HUDEP-2 (cell line): ENCODE measurements at regions not wholly inside any gene's neighbourhood (a gene's known extent, or its start where the extent isn't known, plus 50 kb on each side); places are given as distances from the start of the nearest gene placed in this dataset.

Experiments used
- DNase-seq, 76 experiments: peaks; one replicate each; lab custom pipeline; 2025; ENCODE audit not compliant: unreplicated experiment in 76 of 76; lab: John Stamatoyannopoulos, UW

GRCh38 chr11:69364921-69365320 lies 71.0 kb downstream of the MYEOV start:
- DNase-seq: no peak

- DNase-seq: no peak
Observed at GRCh38 chr11:69365558-69365957, 71.6 kb downstream of the MYEOV start.

GRCh38 chr11:69366591-69366990 lies 72.6 kb downstream of the MYEOV start:
- no peak for DNase-seq

- no peak for DNase-seq
Observed at GRCh38 chr11:69367211-69367964, 73.4 kb downstream of the MYEOV start.

- DNase-seq: no peak
Observed at GRCh38 chr11:69368119-69368880, 74.3 kb downstream of the MYEOV start.

GRCh38 chr11:69369210-69369825 lies 75.4 kb downstream of the MYEOV start:
- DNase-seq: no peak

- DNase-seq: no peak
Observed at GRCh38 chr11:69369945-69370344, 76.0 kb downstream of the MYEOV start.

GRCh38 chr11:69370984-69371709 lies 77.2 kb downstream of the MYEOV start:
- no peak for DNase-seq

GRCh38 chr11:69371731-69372588 lies 78.0 kb downstream of the MYEOV start:
- no peak for DNase-seq

GRCh38 chr11:69372589-69373250 lies 78.8 kb downstream of the MYEOV start:
- DNase-seq: no peak

- DNase-seq: no peak
Observed at GRCh38 chr11:69373251-69373635, 79.3 kb downstream of the MYEOV start.

GRCh38 chr11:69374110-69374945 lies 80.4 kb downstream of the MYEOV start:
- DNase-seq: peak in 2 of 76 experiments; percentile 16 to 22

GRCh38 chr11:69374946-69375310 lies 81.0 kb downstream of the MYEOV start:
- no peak for DNase-seq

GRCh38 chr11:69375316-69376154 lies 81.6 kb downstream of the MYEOV start:
- DNase-seq: peak in 4 of 76 experiments; percentile 15 to 37 (median 28)

- peak in 1 of 76 experiments; percentile 37 for DNase-seq
Observed at GRCh38 chr11:69376155-69377028, 82.4 kb downstream of the MYEOV start.

- no peak for DNase-seq
Observed at GRCh38 chr11:69377029-69377952, 83.3 kb downstream of the MYEOV start.
